IPS-20b (cell line): ENCODE measurements at regions not wholly inside any gene's neighbourhood (a gene's known extent, or its start where the extent isn't known, plus 50 kb on each side); places are given as distances from the start of the nearest gene placed in this dataset.

ENCODE experiments used
- H3K27ac ChIP-seq: one replicate; pipeline ENCODE4 v1.5.1; 2013; ENCODE audit warnings: low read length
- H3K27me3 ChIP-seq: 2 replicates; pipeline ENCODE4 v1.6.1; 2013; ENCODE audit warnings: mild to moderate bottlenecking, low read length, inconsistent platforms; ENCODE audit not compliant: insufficient read depth
- H3K36me3 ChIP-seq: 2 replicates; pipeline ENCODE4 v1.6.1; 2013; ENCODE audit warnings: low read depth, mild to moderate bottlenecking, inconsistent platforms, low read length, moderate library complexity; ENCODE audit not compliant: insufficient read depth
- H3K4me1 ChIP-seq: 2 replicates; pipeline ENCODE4 v1.6.1; 2013; ENCODE audit warnings: mild to moderate bottlenecking, control low read depth, inconsistent platforms, low read length, moderate library complexity; ENCODE audit not compliant: insufficient read depth
- H3K4me3 ChIP-seq: 2 replicates; pipeline ENCODE4 v1.5.1; 2013; ENCODE audit warnings: mild to moderate bottlenecking, low read length, inconsistent platforms
- H3K9ac ChIP-seq: 2 replicates; pipeline ENCODE4 v1.6.1; 2013; ENCODE audit warnings: low read depth, mild to moderate bottlenecking, inconsistent platforms, low read length, moderate library complexity
- H3K9me3 ChIP-seq: 2 replicates; pipeline ENCODE4 v1.6.1; 2013; ENCODE audit warnings: mild to moderate bottlenecking, low read depth, low read length, inconsistent platforms; ENCODE audit not compliant: insufficient read depth

DNA sequence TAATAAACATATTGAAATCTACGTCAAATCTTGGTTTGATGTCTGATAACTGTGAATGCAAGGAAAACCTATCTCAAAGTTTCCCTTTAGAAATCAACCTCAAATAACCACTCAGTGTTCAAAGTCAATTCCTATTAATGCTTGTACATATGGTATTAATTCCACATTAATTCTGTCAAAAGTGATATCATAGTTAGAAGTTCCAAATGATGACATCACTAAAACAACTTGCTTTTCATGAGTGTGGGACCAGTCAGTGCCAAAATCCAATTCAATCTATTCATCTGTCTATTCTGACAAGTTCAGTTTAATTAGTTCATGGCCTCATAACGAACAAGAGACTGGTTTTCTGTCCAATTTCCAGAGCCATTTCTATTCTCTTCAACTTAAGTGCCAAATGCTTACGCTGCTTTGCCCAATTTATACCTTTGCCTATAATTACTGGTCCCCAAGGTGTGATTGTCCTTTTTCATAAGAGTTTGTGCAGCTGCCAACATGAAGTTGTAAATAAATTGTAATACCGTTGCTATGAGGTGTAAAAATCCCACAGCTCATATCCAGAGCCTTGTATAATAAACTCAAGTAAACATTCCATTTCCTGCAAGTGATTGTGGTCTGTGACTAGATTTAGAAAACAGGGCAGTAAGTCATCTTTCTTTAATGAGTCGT is 476.2 kb downstream of the RAB28 start:
- Histone ChIP-seq H3K27ac (no peak overlapping the region), H3K9ac (no peak overlapping the region), H3K4me3 (no peak overlapping the region), H3K36me3 (no peaks in the 10 kb centered on the region), H3K4me1 (no peaks in the 10 kb centered on the region), H3K9me3 (no peaks in the 10 kb centered on the region), H3K27me3 (no peaks in the 10 kb centered on the region)

DNA sequence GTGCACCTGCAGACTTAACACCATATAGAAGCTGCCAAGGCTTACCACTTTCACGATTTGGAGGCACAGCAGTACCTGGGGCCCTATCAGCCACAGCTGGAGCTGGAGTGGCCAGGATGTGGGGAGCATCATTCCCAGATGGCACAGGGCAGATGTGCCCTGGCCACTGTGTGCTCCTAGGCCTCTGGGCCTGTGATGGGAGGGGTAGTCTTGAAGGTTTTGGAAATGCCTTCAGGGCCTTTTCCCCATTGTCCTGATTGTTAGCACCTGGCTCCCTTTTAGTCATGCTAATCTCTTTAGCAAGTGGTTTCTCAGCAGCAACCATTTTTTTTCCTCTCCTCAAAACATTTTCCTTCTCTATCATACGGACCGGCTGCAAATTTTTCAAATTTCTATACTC is 490.2 kb downstream of the RAB28 start:
- Histone ChIP-seq H3K4me1 (0 out of 2 replicates have a peak, but pooled peaks cover 2% of the 10 kb centered on the region), H3K9ac (no peak overlapping the region), H3K4me3 (no peak overlapping the region), H3K27me3 (no peaks in the 10 kb centered on the region), H3K9me3 (peaks cover 6% of the 10 kb centered on the region), H3K27ac (no peak overlapping the region), H3K36me3 (no peaks in the 10 kb centered on the region)

DNA sequence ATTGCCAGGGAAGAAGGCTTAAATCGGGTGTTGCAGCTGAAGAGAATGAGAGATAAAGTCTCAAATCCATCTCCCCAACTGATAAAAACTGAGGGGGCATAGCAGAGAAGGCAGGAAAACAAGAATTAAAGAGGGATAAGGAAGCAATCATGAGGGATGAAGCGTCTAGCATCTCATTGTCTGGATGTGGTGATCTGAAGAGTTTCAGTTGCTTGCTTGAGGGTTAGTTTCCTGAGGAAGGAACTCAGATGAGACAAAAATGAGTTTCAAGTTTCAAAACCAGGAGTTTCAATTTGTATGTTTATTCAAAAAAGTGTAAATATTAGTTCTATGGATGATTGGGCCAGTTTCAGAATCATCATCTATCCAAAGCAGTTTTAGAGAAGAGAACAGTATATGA is 496.9 kb downstream of the RAB28 start:
- H3K4me3 ChIP-seq: no peak overlapping the region
- no peak overlapping the region for H3K9ac ChIP-seq
- no peaks in the 10 kb centered on the region for H3K4me1 ChIP-seq
- no peaks in the 10 kb centered on the region for H3K36me3 ChIP-seq
- no peak overlapping the region for H3K27ac ChIP-seq
- H3K9me3 ChIP-seq: no peaks in the 10 kb centered on the region
- no peaks in the 10 kb centered on the region for H3K27me3 ChIP-seq

DNA sequence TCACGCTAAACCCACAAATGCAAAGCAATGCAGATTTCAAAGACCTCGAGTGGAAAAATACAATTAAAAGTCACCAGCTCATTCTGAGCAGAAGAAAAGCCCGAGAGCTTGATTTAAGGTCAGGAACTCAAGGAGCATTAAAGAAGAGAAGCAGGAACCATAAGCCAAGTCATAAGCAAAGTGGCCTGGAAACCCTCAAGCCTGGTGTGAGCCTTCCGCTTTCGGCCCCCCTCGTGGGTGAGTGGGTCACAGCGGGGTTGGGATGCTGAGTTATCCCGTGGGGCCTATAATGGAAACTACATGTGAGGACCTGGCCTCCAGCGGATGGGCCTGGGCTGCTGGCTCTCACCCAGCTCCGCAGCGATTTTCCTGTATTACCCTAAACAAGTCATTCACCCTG is 504.3 kb downstream of the RAB28 start:
- Histone ChIP-seq H3K9me3 (no peaks in the 10 kb centered on the region), H3K9ac (no peak overlapping the region), H3K4me3 (no peak overlapping the region), H3K27me3 (no peaks in the 10 kb centered on the region), H3K36me3 (no peaks in the 10 kb centered on the region), H3K4me1 (no peaks in the 10 kb centered on the region), H3K27ac (no peak overlapping the region)

DNA sequence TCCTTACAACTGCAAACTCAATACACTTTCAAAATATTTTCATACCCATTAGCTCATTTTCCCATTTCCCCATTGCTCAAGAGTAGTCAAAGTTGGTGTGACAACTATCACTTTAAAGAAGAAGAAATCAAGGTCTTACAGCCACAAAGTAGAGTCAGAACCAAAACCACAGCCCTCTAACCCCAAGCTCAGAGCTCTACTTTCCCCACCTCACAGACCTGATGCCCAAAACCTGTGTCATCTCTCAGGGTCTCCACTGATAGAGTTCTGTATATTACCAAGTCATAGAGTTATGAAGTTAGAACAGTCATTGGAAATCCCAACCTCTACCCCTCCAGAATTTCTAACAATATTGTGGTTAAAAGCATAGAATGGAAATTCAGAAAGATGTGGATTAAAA is 505.8 kb downstream of the RAB28 start:
- Histone ChIP-seq H3K9ac (no peak overlapping the region), H3K27ac (no peak overlapping the region)

DNA sequence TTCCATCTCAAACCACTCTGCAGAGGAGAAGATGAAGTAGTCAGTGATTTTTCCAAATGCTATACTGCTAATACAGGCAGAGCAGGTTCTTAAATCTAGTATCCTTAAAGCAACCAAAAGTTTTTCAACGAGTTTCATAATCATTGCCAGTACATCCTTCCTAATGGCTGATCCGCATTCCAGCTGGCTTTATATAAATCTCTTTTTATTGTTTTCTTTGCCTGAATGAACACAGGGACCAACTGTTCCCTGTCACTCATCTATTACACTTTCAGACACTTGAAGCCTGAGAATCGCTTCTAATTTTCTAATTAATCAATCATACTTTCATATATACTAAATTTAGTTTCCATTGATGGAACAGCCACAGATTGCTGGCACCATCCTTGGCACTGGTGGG is 508.6 kb downstream of the RAB28 start:
- H3K9me3 ChIP-seq: no peaks in the 10 kb centered on the region
- H3K36me3 ChIP-seq: no peaks in the 10 kb centered on the region
- no peaks in the 10 kb centered on the region for H3K27me3 ChIP-seq
- H3K9ac ChIP-seq: no peak overlapping the region
- no peak overlapping the region for H3K27ac ChIP-seq
- no peaks in the 10 kb centered on the region for H3K4me1 ChIP-seq
- H3K4me3 ChIP-seq: no peak overlapping the region

More for the DNA sequence above, 505.8 kb downstream of the RAB28 start:
- Histone ChIP-seq H3K27me3 (no peaks in the 10 kb centered on the region), H3K36me3 (no peaks in the 10 kb centered on the region), H3K9me3 (no peaks in the 10 kb centered on the region), H3K4me3 (no peak overlapping the region), H3K4me1 (no peaks in the 10 kb centered on the region)

DNA sequence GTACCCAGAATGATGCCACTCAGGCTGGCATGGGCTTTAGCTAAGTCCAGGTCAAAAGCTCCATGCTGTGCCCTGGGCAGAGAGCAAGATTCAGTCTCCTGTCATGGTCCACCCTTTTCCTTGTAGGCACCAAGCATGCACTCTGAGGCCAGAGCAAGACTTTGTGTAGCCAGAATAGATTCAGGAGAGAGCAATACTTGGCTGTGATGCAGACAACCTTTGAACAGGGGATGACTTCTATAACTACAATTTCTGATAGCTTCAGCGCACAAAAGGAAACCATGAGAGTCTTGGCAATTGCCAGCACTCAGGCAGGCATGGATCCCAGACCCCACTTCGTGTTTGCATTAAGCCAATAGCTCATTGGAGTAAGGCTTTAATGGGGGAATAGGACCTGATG is 510.6 kb downstream of the RAB28 start:
- Histone ChIP-seq H3K27ac (no peak overlapping the region), H3K36me3 (no peaks in the 10 kb centered on the region), H3K9ac (no peak overlapping the region), H3K4me1 (no peaks in the 10 kb centered on the region), H3K9me3 (no peaks in the 10 kb centered on the region), H3K4me3 (no peak overlapping the region), H3K27me3 (no peaks in the 10 kb centered on the region)

DNA sequence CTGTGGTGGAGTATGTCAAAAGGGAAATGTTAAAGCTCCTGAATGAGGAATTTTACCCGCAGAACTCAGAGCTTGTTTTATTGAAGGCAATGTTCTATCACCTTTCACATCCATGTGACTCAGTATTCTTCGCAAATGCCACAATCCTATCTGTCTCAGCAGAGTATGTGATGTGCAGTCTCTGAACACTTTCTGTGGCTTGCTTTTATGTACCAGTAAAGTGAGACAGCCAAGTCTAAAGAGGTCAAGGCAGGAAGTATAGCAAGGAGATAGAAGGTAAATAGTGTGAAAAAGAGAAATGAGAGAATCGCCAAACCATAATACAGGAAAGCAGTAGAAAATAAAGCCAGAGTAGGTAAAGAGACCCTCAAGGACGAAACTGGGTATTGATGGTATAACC is 515.8 kb downstream of the RAB28 start:
- H3K36me3 ChIP-seq: no peaks in the 10 kb centered on the region
- no peaks in the 10 kb centered on the region for H3K9me3 ChIP-seq
- H3K4me3 ChIP-seq: no peak overlapping the region
- no peak overlapping the region for H3K9ac ChIP-seq
- H3K27me3 ChIP-seq: no peaks in the 10 kb centered on the region
- no peaks in the 10 kb centered on the region for H3K4me1 ChIP-seq
- H3K27ac ChIP-seq: no peak overlapping the region

DNA sequence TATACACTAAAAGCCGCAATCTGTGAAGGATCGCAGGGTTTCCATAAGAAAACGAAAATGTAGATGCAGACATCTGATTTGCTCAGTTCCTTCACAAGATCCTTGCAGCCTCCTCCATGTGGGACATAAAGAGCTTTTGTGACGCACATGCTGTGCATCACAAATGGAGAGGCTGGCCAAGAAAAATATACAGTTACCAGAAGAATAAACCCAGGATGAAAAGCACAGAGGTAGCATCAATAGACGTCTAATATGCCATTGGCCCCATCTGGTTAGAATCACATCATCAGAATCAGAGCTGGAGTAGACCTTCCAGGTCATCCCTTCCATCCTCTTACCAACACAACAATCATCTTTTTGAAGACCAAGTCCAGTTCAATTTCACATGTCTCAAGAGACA is 517.4 kb downstream of the RAB28 start:
- H3K4me1 ChIP-seq: peaks cover 5% of the 10 kb centered on the region; the same call in 1 of the 2 replicates
- no peaks in the 10 kb centered on the region for H3K27me3 ChIP-seq
- H3K4me3 ChIP-seq: no peak overlapping the region
- H3K27ac ChIP-seq: no peak overlapping the region
- H3K9me3 ChIP-seq: no peaks in the 10 kb centered on the region
- H3K9ac ChIP-seq: no peak overlapping the region
- H3K36me3 ChIP-seq: no peaks in the 10 kb centered on the region

DNA sequence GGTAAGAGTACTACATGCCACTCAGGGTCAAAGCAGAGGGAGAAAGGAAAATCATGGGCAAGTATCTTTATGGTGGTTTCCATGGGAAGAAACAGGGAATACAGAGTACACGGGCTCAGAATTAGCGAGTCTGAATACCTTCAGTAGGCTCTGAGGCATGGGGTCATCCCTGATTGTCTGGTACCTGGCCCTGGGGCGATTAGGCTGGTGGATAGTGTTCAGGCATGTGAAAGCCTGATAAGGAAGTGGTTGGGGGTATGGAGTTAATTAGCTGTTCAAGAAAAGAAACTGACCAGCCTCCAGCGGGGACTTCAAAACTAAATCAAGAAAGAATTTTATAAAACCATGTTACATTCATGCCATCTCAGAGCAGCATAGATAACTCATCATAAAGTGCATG is 518.8 kb downstream of the RAB28 start:
- Histone ChIP-seq H3K27ac (no peak overlapping the region), H3K36me3 (no peaks in the 10 kb centered on the region), H3K4me3 (no peak overlapping the region), H3K9me3 (no peaks in the 10 kb centered on the region), H3K4me1 (peaks cover 5% of the 10 kb centered on the region; the same call in 1 of the 2 replicates), H3K27me3 (no peaks in the 10 kb centered on the region), H3K9ac (no peak overlapping the region)

DNA sequence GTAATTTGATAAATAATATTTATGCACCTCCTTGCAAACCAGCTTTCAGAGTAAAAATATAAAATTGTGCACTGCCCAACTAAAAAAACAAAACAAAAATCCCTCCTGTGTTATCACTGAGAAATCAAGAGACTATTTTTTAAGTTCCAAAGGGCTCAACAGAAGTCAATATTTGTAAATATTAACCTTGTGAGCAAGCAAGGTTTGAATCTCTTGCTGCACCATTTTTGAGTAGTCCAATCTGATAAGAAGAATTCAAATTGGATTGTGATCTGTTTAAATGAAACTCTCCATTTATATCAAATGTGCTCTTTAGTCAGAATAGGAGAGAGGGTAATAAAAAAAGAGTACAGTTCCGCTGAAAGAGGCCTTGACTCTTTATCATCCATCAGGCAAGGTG is 520.2 kb downstream of the RAB28 start:
- H3K4me3 ChIP-seq: no peak overlapping the region
- H3K27me3 ChIP-seq: no peaks in the 10 kb centered on the region
- H3K9ac ChIP-seq: no peak overlapping the region
- no peak overlapping the region for H3K27ac ChIP-seq
- no peaks in the 10 kb centered on the region for H3K9me3 ChIP-seq
- H3K4me1 ChIP-seq: peaks cover 5% of the 10 kb centered on the region; the same call in 1 of the 2 replicates
- H3K36me3 ChIP-seq: no peaks in the 10 kb centered on the region

DNA sequence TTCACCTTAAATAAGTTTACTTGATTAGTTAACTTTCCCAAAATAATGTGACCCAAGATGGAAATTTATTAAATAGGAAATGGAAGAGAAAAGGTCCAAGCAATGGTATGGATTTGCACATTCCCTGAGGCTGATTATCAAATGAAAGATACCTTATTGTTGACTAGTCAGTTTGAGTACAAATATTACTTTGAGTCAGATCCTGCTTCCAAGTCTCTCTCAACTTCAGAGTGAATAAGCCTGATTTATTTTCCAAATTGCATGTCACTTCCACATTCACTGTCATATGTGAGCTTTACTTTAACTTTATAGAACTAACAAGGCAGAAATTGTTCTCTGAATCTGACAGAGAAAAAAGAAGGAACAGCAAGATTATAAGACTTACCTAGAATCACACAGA is 520.8 kb downstream of the RAB28 start:
- Histone ChIP-seq H3K4me1 (peaks cover 5% of the 10 kb centered on the region; the same call in 1 of the 2 replicates), H3K4me3 (no peak overlapping the region), H3K36me3 (no peaks in the 10 kb centered on the region), H3K27me3 (no peaks in the 10 kb centered on the region), H3K9me3 (no peaks in the 10 kb centered on the region), H3K27ac (no peak overlapping the region), H3K9ac (no peak overlapping the region)
